Cardiac muscle cell (in vitro differentiated cells and primary cell): ENCODE measurements at regions not wholly inside any gene's neighbourhood (a gene's known extent, or its start where the extent isn't known, plus 50 kb on each side); places are given as distances from the start of the nearest gene placed in this dataset.

Source experiments
- DNase-seq, 2 donors: peaks; one replicate each; pipeline versions ENCODE4 v3.0.0 to v3.0.0-alpha.2; 2010 to 2017; ENCODE audit warnings: low read depth in 1 of 2, low spot score in 1 of 2
- H3K27ac ChIP-seq: fragments of 200-600 bp; sonication (generic); 2 replicates; pipeline ENCODE4 v1.5.1; 2016
- H3K27me3 ChIP-seq: fragments of 200-600 bp; sonication (generic); 2 replicates; pipeline ENCODE4 v1.6.0; 2016; ENCODE audit warnings: control low read depth
- H3K36me3 ChIP-seq: fragments of 200-600 bp; sonication (generic); 2 replicates; pipeline ENCODE4 v1.5.1; 2016; ENCODE audit warnings: control low read depth
- H3K4me1 ChIP-seq: fragments of 200-600 bp; sonication (generic); 2 replicates; pipeline ENCODE4 v1.8.1; 2017; ENCODE audit warnings: low read depth, mild to moderate bottlenecking, mixed run types
- H3K4me3 ChIP-seq: fragments of 200-600 bp; sonication (generic); 2 replicates; pipeline ENCODE4 v1.5.1; 2016; ENCODE audit warnings: mild to moderate bottlenecking
- H3K9me3 ChIP-seq: fragments of 200-600 bp; sonication (generic); 2 replicates; pipeline ENCODE4 v1.5.1; 2017; ENCODE audit warnings: low read depth, mild to moderate bottlenecking, control low read depth
- TF ChIP-seq, protein P1 (sequence below): IDR thresholded peaks from 2 replicates; pipeline ENCODE4 v1.5.1; 2012; ENCODE audit warnings: low read depth, mild to moderate bottlenecking, low read length

DNA sequence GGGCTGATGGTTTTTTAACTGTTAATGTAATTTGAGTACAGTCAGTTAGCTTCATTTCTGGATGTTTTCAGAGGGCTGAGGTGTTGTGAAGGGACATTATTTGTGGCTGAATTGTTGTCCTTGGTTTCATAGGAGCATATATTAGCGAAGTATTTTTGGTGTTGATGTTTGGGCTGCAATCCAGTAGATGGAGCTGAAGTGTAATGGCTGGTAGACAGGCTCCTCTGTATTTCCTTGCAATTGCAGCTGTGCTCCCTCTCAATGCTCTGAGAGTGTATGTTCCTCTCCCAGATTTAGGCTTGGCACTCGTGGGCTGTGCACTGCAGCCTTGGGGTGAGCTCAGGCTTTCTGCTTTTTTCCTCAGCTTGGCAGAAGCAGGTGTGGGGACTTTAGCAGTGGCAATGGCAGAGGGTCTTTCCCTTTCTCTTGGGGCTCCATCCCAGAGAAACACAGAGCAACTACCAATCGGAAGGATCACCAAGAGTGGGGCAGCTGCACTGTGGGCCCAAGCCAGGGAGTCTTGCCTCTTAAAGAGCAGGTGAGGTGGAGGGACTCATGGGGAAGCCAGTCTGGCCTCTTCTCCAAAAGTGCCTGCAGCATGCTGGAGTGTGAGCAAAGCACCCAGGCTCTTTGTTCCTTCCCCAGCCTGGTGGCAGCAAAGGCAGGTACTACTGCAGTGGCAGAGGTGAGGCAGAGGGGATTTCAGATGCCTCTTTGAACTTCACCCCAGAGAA is 544.4 kb downstream of the SH2D4B start:
- no peaks in the 10 kb centered on the region for H3K27me3 ChIP-seq
- no peaks in the 10 kb centered on the region for H3K36me3 ChIP-seq
- H3K4me1 ChIP-seq = no peaks in the 10 kb centered on the region
- no peaks in the 10 kb centered on the region for H3K9me3 ChIP-seq
- TF ChIP-seq, protein P1, sequence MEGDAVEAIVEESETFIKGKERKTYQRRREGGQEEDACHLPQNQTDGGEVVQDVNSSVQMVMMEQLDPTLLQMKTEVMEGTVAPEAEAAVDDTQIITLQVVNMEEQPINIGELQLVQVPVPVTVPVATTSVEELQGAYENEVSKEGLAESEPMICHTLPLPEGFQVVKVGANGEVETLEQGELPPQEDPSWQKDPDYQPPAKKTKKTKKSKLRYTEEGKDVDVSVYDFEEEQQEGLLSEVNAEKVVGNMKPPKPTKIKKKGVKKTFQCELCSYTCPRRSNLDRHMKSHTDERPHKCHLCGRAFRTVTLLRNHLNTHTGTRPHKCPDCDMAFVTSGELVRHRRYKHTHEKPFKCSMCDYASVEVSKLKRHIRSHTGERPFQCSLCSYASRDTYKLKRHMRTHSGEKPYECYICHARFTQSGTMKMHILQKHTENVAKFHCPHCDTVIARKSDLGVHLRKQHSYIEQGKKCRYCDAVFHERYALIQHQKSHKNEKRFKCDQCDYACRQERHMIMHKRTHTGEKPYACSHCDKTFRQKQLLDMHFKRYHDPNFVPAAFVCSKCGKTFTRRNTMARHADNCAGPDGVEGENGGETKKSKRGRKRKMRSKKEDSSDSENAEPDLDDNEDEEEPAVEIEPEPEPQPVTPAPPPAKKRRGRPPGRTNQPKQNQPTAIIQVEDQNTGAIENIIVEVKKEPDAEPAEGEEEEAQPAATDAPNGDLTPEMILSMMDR = no peak
- no peak for DNase-seq
- no peak overlapping the region for H3K4me3 ChIP-seq
- H3K27ac ChIP-seq = no peak overlapping the region

DNA sequence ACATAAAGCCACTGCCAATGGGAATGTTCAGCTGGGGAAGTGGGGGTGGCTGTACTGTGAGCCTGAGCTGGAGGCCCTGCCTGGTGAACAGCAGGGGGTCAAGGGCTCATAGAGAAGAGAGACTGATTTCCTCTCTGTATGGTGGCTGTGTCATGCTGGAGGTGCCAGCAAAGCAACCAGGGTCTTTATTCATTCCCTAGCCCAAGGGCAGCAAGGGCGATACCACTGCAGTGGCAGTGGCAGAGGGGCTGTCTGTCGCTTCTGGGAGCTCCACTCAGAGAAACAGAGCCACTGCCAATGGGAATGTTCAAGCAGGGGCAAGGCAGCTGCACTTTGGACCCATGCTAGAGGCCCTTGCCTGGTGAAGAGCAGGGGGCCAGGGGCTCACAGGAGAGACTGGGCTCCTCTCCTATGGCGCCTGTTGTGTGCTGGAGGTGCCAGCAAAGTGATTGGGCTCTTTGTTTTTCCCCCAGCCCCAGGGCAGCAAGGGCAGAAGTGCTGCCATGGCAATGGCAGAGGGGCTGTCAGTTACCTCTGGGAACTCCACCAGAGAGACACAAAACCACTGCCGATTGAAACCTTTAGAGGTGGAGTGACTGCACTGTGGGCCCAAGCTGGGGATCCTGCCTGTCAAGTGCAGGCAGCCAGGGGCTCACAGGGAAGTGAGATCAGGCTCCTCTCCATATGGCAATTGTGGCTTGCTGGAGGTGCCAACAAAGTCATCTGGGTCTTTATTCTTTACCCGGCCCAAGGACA is 545.1 kb downstream of the SH2D4B start:
- no peaks in the 10 kb centered on the region for H3K36me3 ChIP-seq
- no peak overlapping the region for H3K4me3 ChIP-seq
- H3K27me3 ChIP-seq = no peaks in the 10 kb centered on the region
- TF ChIP-seq, protein P1 = no peak
- no peaks in the 10 kb centered on the region for H3K4me1 ChIP-seq
- DNase-seq = no peak
- H3K9me3 ChIP-seq = no peaks in the 10 kb centered on the region
- H3K27ac ChIP-seq = no peak overlapping the region

DNA sequence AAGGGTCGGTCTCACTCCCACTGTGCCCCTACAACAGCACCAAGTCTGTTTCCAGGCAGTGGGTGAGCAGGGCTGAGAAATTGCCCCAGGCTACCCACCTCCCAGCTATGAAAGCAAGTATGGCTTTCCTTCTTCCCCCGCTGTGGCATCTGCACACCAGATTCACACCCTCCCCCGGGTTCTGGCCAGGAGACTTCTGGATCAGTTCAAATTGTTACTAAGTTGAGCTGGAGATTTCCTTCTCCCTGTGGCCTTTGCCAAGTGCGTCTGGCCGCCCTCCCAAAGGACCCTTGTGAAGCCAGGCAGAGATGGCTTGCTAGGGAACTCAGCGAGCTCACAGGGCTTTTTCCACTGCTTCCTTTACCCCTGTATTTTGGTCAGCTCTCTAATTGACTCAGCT is 555.4 kb downstream of the SH2D4B start:
- Histone ChIP-seq H3K27me3 (no peaks in the 10 kb centered on the region), H3K4me3 (no peak overlapping the region), H3K36me3 (no peaks in the 10 kb centered on the region), H3K4me1 (no peaks in the 10 kb centered on the region), H3K9me3 (no peaks in the 10 kb centered on the region), H3K27ac (no peak overlapping the region)
- DNase-seq = no peak
- TF ChIP-seq, protein P1 = no peak

DNA sequence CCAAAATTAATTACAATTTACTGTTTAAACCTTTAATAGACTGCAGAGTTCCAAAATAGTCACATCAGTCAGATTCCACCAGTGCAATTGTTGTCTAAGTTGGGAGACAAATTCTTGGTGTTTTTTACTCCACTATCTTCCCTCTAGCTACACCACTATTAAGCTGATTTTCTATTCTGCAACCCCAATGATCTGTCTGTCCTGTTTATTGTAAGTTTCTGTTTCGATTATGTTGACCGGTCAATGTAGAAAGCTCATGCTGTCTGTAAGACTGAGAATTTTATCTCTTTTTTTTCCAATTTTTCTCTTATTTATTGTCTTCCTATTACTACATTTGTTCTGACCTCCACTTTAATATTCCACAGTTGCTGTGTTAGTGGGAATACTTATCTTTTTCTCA is 557.5 kb downstream of the SH2D4B start:
- H3K36me3 ChIP-seq = no peaks in the 10 kb centered on the region
- no peak overlapping the region for H3K27ac ChIP-seq
- no peaks in the 10 kb centered on the region for H3K4me1 ChIP-seq
- H3K9me3 ChIP-seq = no peaks in the 10 kb centered on the region
- TF ChIP-seq, protein P1 = no peak
- no peaks in the 10 kb centered on the region for H3K27me3 ChIP-seq
- H3K4me3 ChIP-seq = no peak overlapping the region
- DNase-seq = no peak

DNA sequence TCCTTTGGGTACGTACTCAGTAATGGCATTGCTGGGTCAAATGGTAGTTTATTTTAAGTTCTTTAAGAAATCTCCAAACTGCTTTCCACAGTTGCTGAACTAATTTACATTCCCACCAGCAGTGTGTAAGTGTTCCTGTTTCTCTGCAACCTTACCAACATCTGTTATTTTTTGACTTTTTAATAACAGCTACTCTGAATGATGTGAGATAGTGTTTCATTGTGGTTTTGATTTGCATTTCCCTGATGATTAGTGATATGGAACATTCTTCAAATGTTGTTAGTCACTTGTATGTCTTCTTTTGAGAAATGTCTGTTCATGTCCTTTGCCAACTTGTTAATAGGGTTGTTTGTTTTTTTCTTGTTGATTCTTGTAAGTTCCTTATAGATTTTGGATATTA is 558.9 kb downstream of the SH2D4B start:
- Histone ChIP-seq H3K4me1 (no peaks in the 10 kb centered on the region), H3K4me3 (no peak overlapping the region), H3K9me3 (no peaks in the 10 kb centered on the region), H3K27me3 (no peaks in the 10 kb centered on the region), H3K36me3 (no peaks in the 10 kb centered on the region), H3K27ac (no peak overlapping the region)
- TF ChIP-seq, protein P1 = no peak
- no peak for DNase-seq
